GM23338 (cell line): ENCODE measurements at regions not wholly inside any gene's neighbourhood (a gene's known extent, or its start where the extent isn't known, plus 50 kb on each side); places are given as distances from the start of the nearest gene placed in this dataset.

Experiments
- ATAC-seq: fragments of 200-7000 bp; cut with Tn5 transposase; 3 replicates; pipeline ENCODE4 v1.9.1; 2020
- DNase-seq: peaks from one replicate; pipeline ENCODE4 v3.0.0-alpha.2; 2015; ENCODE audit warnings: low spot score
- H2AFZ ChIP-seq: fragments of 200-600 bp; sonication (generic); 2 replicates; pipeline ENCODE4 v1.8.0; 2016; ENCODE audit warnings: antibody characterized with exemption, mild to moderate bottlenecking, moderate library complexity
- H3F3A ChIP-seq: fragments of 200-600 bp; sonication (generic); replicated peaks from 2 replicates; pipeline ENCODE4 v1.8.0; 2017; ENCODE audit warnings: antibody characterized with exemption, mixed run types, low read depth
- H3K27ac ChIP-seq: fragments of 200-600 bp; sonication (generic); 2 replicates; pipeline ENCODE4 v1.6.1; 2016; ENCODE audit warnings: low read depth
- H3K27me3 ChIP-seq: fragments of 200-600 bp; sonication (generic); 2 replicates; pipeline ENCODE4 v1.8.0; 2016; ENCODE audit warnings: mild to moderate bottlenecking, mixed run types, moderate library complexity; ENCODE audit not compliant: insufficient read depth
- H3K36me3 ChIP-seq: fragments of 200-600 bp; sonication (generic); 2 replicates; pipeline ENCODE4 v1.8.0; 2016; ENCODE audit warnings: mild to moderate bottlenecking; ENCODE audit not compliant: insufficient read depth
- H3K4me1 ChIP-seq: fragments of 200-600 bp; sonication (generic); 2 replicates; pipeline ENCODE4 v1.8.0; 2016; ENCODE audit warnings: mild to moderate bottlenecking, moderate library complexity; ENCODE audit not compliant: insufficient read depth
- H3K4me2 ChIP-seq: fragments of 200-600 bp; sonication (generic); 2 replicates; pipeline ENCODE4 v1.7.1; 2017; ENCODE audit warnings: mixed run types
- H3K4me3 ChIP-seq: fragments of 200-600 bp; sonication (generic); 2 replicates; pipeline ENCODE4 v1.6.1; 2016; ENCODE audit warnings: mixed run types
- H3K79me2 ChIP-seq: fragments of 200-600 bp; sonication (generic); replicated peaks from 2 replicates; pipeline ENCODE4 v1.8.0; 2017; ENCODE audit warnings: mild to moderate bottlenecking; ENCODE audit not compliant: insufficient read depth
- H3K9me2 ChIP-seq: fragments of 200-600 bp; sonication (generic); 2 replicates; pipeline ENCODE4 v1.8.0; 2017; ENCODE audit not compliant: insufficient read depth
- H4K20me1 ChIP-seq: fragments of 200-600 bp; sonication (generic); replicated peaks from 2 replicates; pipeline ENCODE4 v1.8.0; 2017; ENCODE audit warnings: mild to moderate bottlenecking; ENCODE audit not compliant: insufficient read depth
- H3K27ac Mint-ChIP-seq: 2 replicates; pipeline ENCODE4 v1.8.0; 2020; ENCODE audit warnings: inconsistent platforms, mild to moderate bottlenecking, moderate library complexity, mixed read lengths
- H3K27me3 Mint-ChIP-seq: 3 replicates; pipeline ENCODE4 v1.8.0; 2022; ENCODE audit warnings: low read depth, mild to moderate bottlenecking, moderate library complexity, mixed read lengths, inconsistent platforms; ENCODE audit not compliant: insufficient read depth, poor library complexity
- H3K36me3 Mint-ChIP-seq: 3 replicates; pipeline ENCODE4 v1.8.0; 2021; ENCODE audit warnings: low read depth, mild to moderate bottlenecking, inconsistent platforms, moderate library complexity, mixed read lengths
- H3K4me1 Mint-ChIP-seq: 3 replicates; pipeline ENCODE4 v1.8.0; 2020; ENCODE audit warnings: mild to moderate bottlenecking, inconsistent platforms, mixed read lengths
- H3K4me3 Mint-ChIP-seq: 3 replicates; pipeline ENCODE4 v1.8.0; 2021; ENCODE audit warnings: moderate library complexity, mild to moderate bottlenecking, inconsistent platforms, mixed read lengths
- H3K9me3 Mint-ChIP-seq: 3 replicates; pipeline ENCODE4 v1.8.0; 2020; ENCODE audit warnings: moderate library complexity, mild to moderate bottlenecking, inconsistent platforms, mixed read lengths
- CREB1 ChIP-seq: fragments of 250-450 bp; sonication (Bioruptor Pico); IDR thresholded peaks from 2 replicates; pipeline ENCODE4 v1.5.0; 2020; ENCODE audit warnings: low read depth, mild to moderate bottlenecking, moderate library complexity
- EZH2 ChIP-seq: fragments of 200-600 bp; sonication (generic); IDR thresholded peaks from one replicate; pipeline ENCODE4 v1.8.0; 2017; ENCODE audit warnings: antibody characterized with exemption, mild to moderate bottlenecking, low read depth; ENCODE audit not compliant: unreplicated experiment
- EZH2phosphoT487 ChIP-seq: fragments of 200-600 bp; sonication (generic); IDR thresholded peaks from one replicate; pipeline ENCODE4 v1.8.1; 2018; ENCODE audit warnings: antibody characterized with exemption; ENCODE audit not compliant: unreplicated experiment
- JUNB ChIP-seq: IDR thresholded peaks from one replicate; pipeline ENCODE4 v1.6.1; 2016; ENCODE audit warnings: antibody characterized with exemption; ENCODE audit not compliant: unreplicated experiment
- NANOG ChIP-seq: IDR thresholded peaks from 2 replicates; pipeline ENCODE4 v1.6.1; 2016; ENCODE audit warnings: antibody characterized with exemption, borderline replicate concordance
- POLR2AphosphoS5 ChIP-seq: IDR thresholded peaks from 2 replicates; pipeline ENCODE4 v1.6.1; 2016; ENCODE audit warnings: antibody characterized with exemption, low read depth
- STAT1 ChIP-seq: IDR thresholded peaks from one replicate; pipeline ENCODE4 v1.6.1; 2016; ENCODE audit warnings: antibody characterized with exemption; ENCODE audit not compliant: unreplicated experiment
- ZNF114 ChIP-seq: fragments of 250-450 bp; sonication (Bioruptor Pico); IDR thresholded peaks from 2 replicates; pipeline ENCODE4 v1.5.0; 2020; ENCODE audit warnings: mild to moderate bottlenecking, moderate library complexity
- TF ChIP-seq, protein P1 (sequence below): fragments of 250-450 bp; sonication (Bioruptor Pico); IDR thresholded peaks from 2 replicates; pipeline ENCODE4 v1.5.0; 2020; ENCODE audit warnings: mild to moderate bottlenecking, moderate library complexity
- TF ChIP-seq, protein P2 (sequence below): IDR thresholded peaks from 2 replicates; pipeline ENCODE4 v1.6.1; 2016; ENCODE audit warnings: antibody characterized with exemption

DNA sequence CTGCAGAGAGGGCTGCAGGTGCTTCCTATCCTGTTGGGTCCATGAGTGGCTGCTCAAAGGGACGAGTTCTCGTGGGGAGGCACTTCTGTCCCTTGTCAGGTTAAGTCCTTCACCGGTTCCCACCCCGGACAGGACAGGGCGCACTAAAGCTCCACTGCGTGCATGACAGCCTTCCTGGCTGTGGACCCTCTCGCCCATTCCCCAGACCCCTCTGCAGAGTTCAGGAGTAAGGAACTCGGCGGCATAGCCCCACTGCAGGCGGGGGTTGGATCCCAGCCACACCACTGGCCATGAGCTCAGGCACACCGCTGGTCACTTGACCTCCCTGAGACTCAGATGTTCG lies 147.5 kb upstream of the ID2 start (continued):
- no peak for TF ChIP-seq EZH2phosphoT487
- no peak for TF ChIP-seq STAT1
- TF ChIP-seq, protein P1, sequence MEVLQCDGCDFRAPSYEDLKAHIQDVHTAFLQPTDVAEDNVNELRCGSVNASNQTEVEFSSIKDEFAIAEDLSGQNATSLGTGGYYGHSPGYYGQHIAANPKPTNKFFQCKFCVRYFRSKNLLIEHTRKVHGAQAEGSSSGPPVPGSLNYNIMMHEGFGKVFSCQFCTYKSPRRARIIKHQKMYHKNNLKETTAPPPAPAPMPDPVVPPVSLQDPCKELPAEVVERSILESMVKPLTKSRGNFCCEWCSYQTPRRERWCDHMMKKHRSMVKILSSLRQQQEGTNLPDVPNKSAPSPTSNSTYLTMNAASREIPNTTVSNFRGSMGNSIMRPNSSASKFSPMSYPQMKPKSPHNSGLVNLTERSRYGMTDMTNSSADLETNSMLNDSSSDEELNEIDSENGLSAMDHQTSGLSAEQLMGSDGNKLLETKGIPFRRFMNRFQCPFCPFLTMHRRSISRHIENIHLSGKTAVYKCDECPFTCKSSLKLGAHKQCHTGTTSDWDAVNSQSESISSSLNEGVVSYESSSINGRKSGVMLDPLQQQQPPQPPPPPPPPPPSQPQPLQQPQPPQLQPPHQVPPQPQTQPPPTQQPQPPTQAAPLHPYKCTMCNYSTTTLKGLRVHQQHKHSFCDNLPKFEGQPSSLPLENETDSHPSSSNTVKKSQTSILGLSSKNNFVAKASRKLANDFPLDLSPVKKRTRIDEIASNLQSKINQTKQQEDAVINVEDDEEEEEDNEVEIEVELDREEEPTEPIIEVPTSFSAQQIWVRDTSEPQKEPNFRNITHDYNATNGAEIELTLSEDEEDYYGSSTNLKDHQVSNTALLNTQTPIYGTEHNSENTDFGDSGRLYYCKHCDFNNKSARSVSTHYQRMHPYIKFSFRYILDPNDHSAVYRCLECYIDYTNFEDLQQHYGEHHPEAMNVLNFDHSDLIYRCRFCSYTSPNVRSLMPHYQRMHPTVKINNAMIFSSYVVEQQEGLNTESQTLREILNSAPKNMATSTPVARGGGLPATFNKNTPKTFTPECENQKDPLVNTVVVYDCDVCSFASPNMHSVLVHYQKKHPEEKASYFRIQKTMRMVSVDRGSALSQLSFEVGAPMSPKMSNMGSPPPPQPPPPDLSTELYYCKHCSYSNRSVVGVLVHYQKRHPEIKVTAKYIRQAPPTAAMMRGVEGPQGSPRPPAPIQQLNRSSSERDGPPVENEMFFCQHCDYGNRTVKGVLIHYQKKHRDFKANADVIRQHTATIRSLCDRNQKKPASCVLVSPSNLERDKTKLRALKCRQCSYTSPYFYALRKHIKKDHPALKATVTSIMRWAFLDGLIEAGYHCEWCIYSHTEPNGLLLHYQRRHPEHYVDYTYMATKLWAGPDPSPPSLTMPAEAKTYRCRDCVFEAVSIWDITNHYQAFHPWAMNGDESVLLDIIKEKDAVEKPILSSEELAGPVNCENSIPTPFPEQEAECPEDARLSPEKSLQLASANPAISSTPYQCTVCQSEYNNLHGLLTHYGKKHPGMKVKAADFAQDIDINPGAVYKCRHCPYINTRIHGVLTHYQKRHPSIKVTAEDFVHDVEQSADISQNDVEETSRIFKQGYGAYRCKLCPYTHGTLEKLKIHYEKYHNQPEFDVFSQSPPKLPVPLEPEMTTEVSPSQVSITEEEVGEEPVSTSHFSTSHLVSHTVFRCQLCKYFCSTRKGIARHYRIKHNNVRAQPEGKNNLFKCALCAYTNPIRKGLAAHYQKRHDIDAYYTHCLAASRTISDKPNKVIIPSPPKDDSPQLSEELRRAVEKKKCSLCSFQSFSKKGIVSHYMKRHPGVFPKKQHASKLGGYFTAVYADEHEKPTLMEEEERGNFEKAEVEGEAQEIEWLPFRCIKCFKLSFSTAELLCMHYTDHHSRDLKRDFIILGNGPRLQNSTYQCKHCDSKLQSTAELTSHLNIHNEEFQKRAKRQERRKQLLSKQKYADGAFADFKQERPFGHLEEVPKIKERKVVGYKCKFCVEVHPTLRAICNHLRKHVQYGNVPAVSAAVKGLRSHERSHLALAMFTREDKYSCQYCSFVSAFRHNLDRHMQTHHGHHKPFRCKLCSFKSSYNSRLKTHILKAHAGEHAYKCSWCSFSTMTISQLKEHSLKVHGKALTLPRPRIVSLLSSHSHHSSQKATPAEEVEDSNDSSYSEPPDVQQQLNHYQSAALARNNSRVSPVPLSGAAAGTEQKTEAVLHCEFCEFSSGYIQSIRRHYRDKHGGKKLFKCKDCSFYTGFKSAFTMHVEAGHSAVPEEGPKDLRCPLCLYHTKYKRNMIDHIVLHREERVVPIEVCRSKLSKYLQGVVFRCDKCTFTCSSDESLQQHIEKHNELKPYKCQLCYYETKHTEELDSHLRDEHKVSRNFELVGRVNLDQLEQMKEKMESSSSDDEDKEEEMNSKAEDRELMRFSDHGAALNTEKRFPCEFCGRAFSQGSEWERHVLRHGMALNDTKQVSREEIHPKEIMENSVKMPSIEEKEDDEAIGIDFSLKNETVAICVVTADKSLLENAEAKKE (CRISPR knock-in tag): no peak
- no peak for TF ChIP-seq ZNF114 (CRISPR knock-in tag)

DNA sequence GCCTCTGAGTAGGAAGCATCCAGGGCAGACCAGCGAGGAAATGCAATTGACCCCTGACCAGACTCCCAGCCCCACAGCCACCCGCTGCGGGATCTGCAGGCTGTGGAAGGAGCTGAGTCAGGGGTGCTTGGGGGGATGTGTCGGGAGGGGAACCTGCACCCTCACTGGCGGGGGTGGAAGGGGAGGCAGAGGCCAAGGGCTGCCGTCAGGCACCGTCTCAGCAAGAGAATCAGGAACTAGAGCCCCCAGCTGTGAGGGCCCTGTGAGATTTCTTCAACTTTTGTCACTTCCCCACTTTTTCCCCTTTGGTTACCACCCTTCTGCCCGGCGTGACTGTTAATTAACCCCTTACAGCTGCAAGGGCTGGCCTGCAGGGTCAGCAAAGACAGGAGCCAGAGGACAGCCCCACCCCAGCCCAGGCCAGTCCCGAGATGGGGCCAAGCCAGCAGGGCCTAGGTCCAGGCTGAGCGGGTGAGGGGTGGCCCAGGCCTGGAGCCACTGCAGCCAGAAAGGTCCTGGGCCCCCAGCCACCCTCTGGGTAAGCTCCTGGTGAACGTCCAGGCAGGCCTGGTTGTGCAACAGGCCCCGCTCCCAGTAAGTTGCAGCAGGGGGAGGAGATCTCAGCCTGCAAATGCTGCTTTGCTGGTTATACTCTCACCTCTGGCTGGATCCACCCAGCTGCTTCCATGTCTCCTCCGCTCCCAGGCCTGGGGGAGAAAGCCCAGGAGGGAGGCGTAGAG lies 147.0 kb upstream of the ID2 start:
- H4K20me1 ChIP-seq: no peaks in the 10 kb centered on the region
- no peak overlapping the region for H3K27ac Mint-ChIP-seq
- DNase-seq (no peak), ATAC-seq (peak; percentile 48)
- no peak overlapping the region for H3K27ac ChIP-seq
- H3K79me2 ChIP-seq: no peaks in the 10 kb centered on the region
- H3K27me3 ChIP-seq: no peaks in the 10 kb centered on the region
- no peaks in the 10 kb centered on the region for H3K9me2 ChIP-seq
- no peak overlapping the region for H3K4me3 Mint-ChIP-seq
- peaks cover 14% of the 10 kb centered on the region for H3K9me3 Mint-ChIP-seq
- no peaks in the 10 kb centered on the region for H3K4me1 ChIP-seq
- peaks cover 3% of the 10 kb centered on the region; the same call in 2 of the 3 replicates for H3K4me1 Mint-ChIP-seq
- no peaks in the 10 kb centered on the region for H3F3A ChIP-seq
- H2AFZ ChIP-seq: no peak overlapping the region
- H3K4me3 ChIP-seq: no peak overlapping the region
- H3K36me3 ChIP-seq: no peaks in the 10 kb centered on the region
- no peak overlapping the region for H3K4me2 ChIP-seq
- H3K36me3 Mint-ChIP-seq: peaks cover 3% of the 10 kb centered on the region; the same call in 2 of the 3 replicates
- peaks cover 8% of the 10 kb centered on the region for H3K27me3 Mint-ChIP-seq
- TF ChIP-seq EZH2: no peak
- TF ChIP-seq STAT1: no peak
- TF ChIP-seq NANOG: no peak
- TF ChIP-seq CREB1 (CRISPR knock-in tag): no peak
- TF ChIP-seq POLR2AphosphoS5: no peak
- TF ChIP-seq EZH2phosphoT487: no peak
- TF ChIP-seq JUNB: no peak
- TF ChIP-seq, protein P2, sequence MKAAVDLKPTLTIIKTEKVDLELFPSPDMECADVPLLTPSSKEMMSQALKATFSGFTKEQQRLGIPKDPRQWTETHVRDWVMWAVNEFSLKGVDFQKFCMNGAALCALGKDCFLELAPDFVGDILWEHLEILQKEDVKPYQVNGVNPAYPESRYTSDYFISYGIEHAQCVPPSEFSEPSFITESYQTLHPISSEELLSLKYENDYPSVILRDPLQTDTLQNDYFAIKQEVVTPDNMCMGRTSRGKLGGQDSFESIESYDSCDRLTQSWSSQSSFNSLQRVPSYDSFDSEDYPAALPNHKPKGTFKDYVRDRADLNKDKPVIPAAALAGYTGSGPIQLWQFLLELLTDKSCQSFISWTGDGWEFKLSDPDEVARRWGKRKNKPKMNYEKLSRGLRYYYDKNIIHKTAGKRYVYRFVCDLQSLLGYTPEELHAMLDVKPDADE: no peak
